K562 (cell line): ENCODE measurements at regions not wholly inside any gene's neighbourhood (a gene's known extent, or its start where the extent isn't known, plus 50 kb on each side); places are given as distances from the start of the nearest gene placed in this dataset.

Experiments
- ATAC-seq: fragments of 200-7000 bp; cut with Tn5 transposase; 3 replicates; pipeline ENCODE4 v1.9.1; 2020; ENCODE audit warnings: moderate library complexity
- BruUV-seq: library from RNA; stranded (reverse); fragments of 400-500 nt; replicated peaks from 2 replicates; lab custom pipeline; 2021; lab: Mats Ljungman, UMichigan
- CTCF ChIA-PET: fragments of 300-600 bp; formaldehyde crosslinking; extraction: SDS; loops from one replicate; lab custom pipeline; 2021; ENCODE audit warnings: low intra/inter-chr PET ratio; lab: Yijun Ruan, JAX
- POLR2A ChIA-PET: fragments of 300-600, 350-650 bp; sonication (Branson Sonifier 250); formaldehyde crosslinking; extraction: SDS; loops from one replicate; lab custom pipeline; 2021; ENCODE audit warnings: antibody characterized with exemption, inconsistent platforms; lab: Yijun Ruan, JAX
- DNase-seq, 4 experiments: peaks; one replicate each; pipeline versions ENCODE4 v3.0.0 to v3.0.0-alpha.2; 2011 to 2018; ENCODE audit warnings: low spot score in 3 of 4, mixed read lengths in 3 of 4; ENCODE audit errors: extremely low read depth in 1 of 4
- FAIRE-seq: peaks from 2 replicates; lab custom pipeline; 2011; peaks lifted over from hg19 to GRCh38; lab: Jason Lieb, UNC
- H2AFZ ChIP-seq: 2 replicates; pipeline ENCODE4 v1.6.0; 2011; ENCODE audit warnings: low read depth, low read length, control low read depth, inconsistent platforms
- H3K27ac ChIP-seq: fragments of 200-600 bp; 3 replicates; pipeline ENCODE4 v1.8.0; 2011; ENCODE audit warnings: low read depth, mild to moderate bottlenecking, control low read depth, inconsistent platforms, low read length, moderate library complexity, mixed read lengths; ENCODE audit errors: extremely low read depth
- H3K27me3 ChIP-seq, 2 experiments: fragments of 300-600 bp in 1 of 2; 2 replicates in 1 of 2; 3 replicates in 1 of 2; pipeline versions ENCODE4 v1.6.0 to v1.8.0; 2011; ENCODE audit warnings: inconsistent platforms in 2 of 2, low read length in 2 of 2, mild to moderate bottlenecking in 1 of 2, mixed read lengths in 1 of 2, moderate library complexity in 1 of 2; ENCODE audit not compliant: control insufficient read depth in 2 of 2, insufficient read depth in 2 of 2
- H3K36me3 ChIP-seq: fragments of 300-600 bp; 3 replicates; pipeline ENCODE4 v1.8.0; 2011; ENCODE audit warnings: mild to moderate bottlenecking, low read length, inconsistent platforms; ENCODE audit not compliant: control insufficient read depth, insufficient read depth
- H3K4me1 ChIP-seq, 2 experiments: fragments of 200-600 bp in 1 of 2; replicated peaks in 1 of 2; 2 replicates in 1 of 2; 3 replicates in 1 of 2; pipeline versions ENCODE4 v1.5.1 to v1.8.0; 2011; ENCODE audit warnings: inconsistent platforms in 2 of 2, low read length in 2 of 2, mild to moderate bottlenecking in 1 of 2, mixed read lengths in 1 of 2, moderate library complexity in 1 of 2; ENCODE audit not compliant: control insufficient read depth in 2 of 2, insufficient read depth in 2 of 2
- H3K4me2 ChIP-seq: 2 replicates; pipeline ENCODE4 v1.6.1; 2011; ENCODE audit warnings: low read length, control low read depth, inconsistent platforms, mixed read lengths; ENCODE audit not compliant: insufficient read depth
- H3K4me3 ChIP-seq: fragments of 200-600 bp; sonication (generic), shearing (Covaris generic); 2 replicates; pipeline ENCODE4 v1.5.1; 2016; ENCODE audit warnings: control low read depth, inconsistent platforms
- H3K79me2 ChIP-seq: fragments of 200-600 bp; 3 replicates; pipeline ENCODE4 v1.8.0; 2011; ENCODE audit warnings: low read length, inconsistent platforms; ENCODE audit not compliant: control insufficient read depth, insufficient read depth
- H3K9ac ChIP-seq, 2 experiments: 2 replicates each; pipeline versions ENCODE4 v1.6.0 to v1.6.1; 2011; ENCODE audit warnings: low read depth in 2 of 2, low read length in 2 of 2, control low read depth in 1 of 2, inconsistent platforms in 1 of 2, mild to moderate bottlenecking in 1 of 2, mixed read lengths in 1 of 2; ENCODE audit not compliant: insufficient read depth in 1 of 2
- H3K9me1 ChIP-seq: one replicate; pipeline ENCODE4 v1.6.0; 2011; ENCODE audit warnings: inconsistent platforms, mild to moderate bottlenecking, low read length, moderate library complexity; ENCODE audit not compliant: control insufficient read depth, insufficient read depth
- H3K9me3 ChIP-seq: replicated peaks from 2 replicates; pipeline ENCODE4 v1.5.1; 2011; ENCODE audit warnings: low read depth, low read length, inconsistent platforms; ENCODE audit not compliant: control insufficient read depth, insufficient read depth
- H4K20me1 ChIP-seq: replicated peaks from 2 replicates; pipeline ENCODE4 v1.6.1; 2011; ENCODE audit warnings: low read length, inconsistent platforms, mixed read lengths; ENCODE audit not compliant: control insufficient read depth, insufficient read depth
- ATF7 ChIP-seq: fragments of 450-650 bp; IDR thresholded peaks from 2 replicates; pipeline ENCODE4 v1.7.1; 2014; ENCODE audit warnings: mild to moderate bottlenecking, moderate library complexity
- ELF1 ChIP-seq: fragments of 200-800 bp; sonication (Bioruptor generic); IDR thresholded peaks from 2 replicates; pipeline ENCODE4 v1.6.1; 2016; ENCODE audit warnings: missing genetic modification characterization, missing compliant biosample characterization
- MXI1 ChIP-seq: IDR thresholded peaks from 2 replicates; pipeline ENCODE4 v1.6.1; 2011; ENCODE audit warnings: low read depth, mild to moderate bottlenecking, improper control_type of control experiment, low read length
- TAF15 ChIP-seq: fragments of 200-400 bp; formaldehyde crosslinking; IDR thresholded peaks from 2 replicates; pipeline ENCODE4 v1.6.1; 2017; ENCODE audit warnings: mild to moderate bottlenecking, low read depth, low read length, moderate library complexity
- ZKSCAN8 ChIP-seq: fragments of 200-800 bp; sonication (Bioruptor generic); IDR thresholded peaks from 2 replicates; pipeline ENCODE4 v1.6.1; 2016; ENCODE audit warnings: missing genetic modification characterization, missing compliant biosample characterization
- whole genome bisulfite sequencing: fragments of 100-300 bp; shearing (Covaris generic); methylation state at CpG from one replicate; pipeline ENCODE4 v1.1.6; 2016; ENCODE audit warnings: low coverage, mixed read lengths; ENCODE audit not compliant: insufficient coverage; ENCODE audit errors: missing lambda C conversion rate; 5-methylcytosine and 5-hydroxymethylcytosine counted together
- in situ Hi-C: fragments of 300-500 bp; cut with MboI; formaldehyde crosslinking; loops from 4 replicates; pipeline ENCODE4 v1.15.0; 2018; ENCODE audit warnings: inconsistent platforms, mixed read lengths
- intact Hi-C: fragments of 100-400 bp; cut with micrococcal nuclease; formaldehyde crosslinking; loops from 2 replicates; pipeline ENCODE4 v1.14.2; 2022
- TF ChIP-seq, protein P1 (sequence below), 2 experiments: fragments of 200-800 bp in 1 of 2; sonication (Bioruptor generic) in 1 of 2; sonication (generic) in 1 of 2; formaldehyde crosslinking in 1 of 2; IDR thresholded peaks in 1 of 2; conservative IDR thresholded peaks in 1 of 2; 2 replicates each; pipeline versions ENCODE4 v1.5.0 to v1.6.1; 2016 to 2020; ENCODE audit warnings: missing compliant biosample characterization in 1 of 2, missing genetic modification characterization in 1 of 2, missing genetic modification reagents in 1 of 2

GRCh38 chr4:126756050-126756829 lies 876.5 kb upstream of the INTU start:
- FAIRE-seq (no peak), DNase-seq (no peak), ATAC-seq (peak; percentile 31; the same call in 1 of the 3 replicates)
- intact Hi-C loops: no loop called here
- ChIA-PET POLR2A (interaction anchor here (1.2 kb wide), 1 partner anchor 13 kb away, joined by 3 read pairs; no protein-coding TSS in a partner anchor), CTCF (no interaction called here)
- in situ Hi-C loops: no loop called here
- Histone ChIP-seq H3K36me3 (peaks cover 14% of the 10 kb centered on the region; the same call in 1 of the 3 replicates), H3K79me2 (peaks cover 12% of the 10 kb centered on the region), H2AFZ (no peak overlapping the region), H4K20me1 (no peaks in the 10 kb centered on the region), H3K27me3 (no peaks in the 10 kb centered on the region), H3K4me2 (no peak overlapping the region), H3K4me1 (peaks cover 0 to 20% of the 10 kb centered on the region in 2 experiments; a peak in 2 of 5 replicates), H3K9ac (no peak overlapping the region), H3K4me3 (no peak overlapping the region), H3K9me1 (no peaks in the 10 kb centered on the region), H3K9me3 (no peaks in the 10 kb centered on the region), H3K27ac (no peak overlapping the region)
- BruUV-seq: no TSS peak
- 56% methylated on average over 3 of the region's 3 CpGs for WGBS
- TF ChIP-seq TAF15 (no peak), MXI1 (no peak), ELF1 (tag) (no peak), ZKSCAN8 (CRISPR knock-in tag) (no peak), ATF7 (no peak)
- TF ChIP-seq, protein P1, sequence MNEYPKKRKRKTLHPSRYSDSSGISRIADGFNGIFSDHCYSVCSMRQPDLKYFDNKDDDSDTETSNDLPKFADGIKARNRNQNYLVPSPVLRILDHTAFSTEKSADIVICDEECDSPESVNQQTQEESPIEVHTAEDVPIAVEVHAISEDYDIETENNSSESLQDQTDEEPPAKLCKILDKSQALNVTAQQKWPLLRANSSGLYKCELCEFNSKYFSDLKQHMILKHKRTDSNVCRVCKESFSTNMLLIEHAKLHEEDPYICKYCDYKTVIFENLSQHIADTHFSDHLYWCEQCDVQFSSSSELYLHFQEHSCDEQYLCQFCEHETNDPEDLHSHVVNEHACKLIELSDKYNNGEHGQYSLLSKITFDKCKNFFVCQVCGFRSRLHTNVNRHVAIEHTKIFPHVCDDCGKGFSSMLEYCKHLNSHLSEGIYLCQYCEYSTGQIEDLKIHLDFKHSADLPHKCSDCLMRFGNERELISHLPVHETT (CRISPR knock-in tag; conservative IDR thresholded peaks at IDR 0.05 in 1 of 2, IDR thresholded peaks at IDR 0.05 in 1 of 2): no peak
